Astrocyte (in vitro differentiated cells and primary cell): ENCODE measurements at regions not wholly inside any gene's neighbourhood (a gene's known extent, or its start where the extent isn't known, plus 50 kb on each side); places are given as distances from the start of the nearest gene placed in this dataset.

Experiments used
- EZH2 ChIP-seq: IDR thresholded peaks from 2 replicates; pipeline ENCODE4 v1.6.1; 2012; ENCODE audit warnings: mild to moderate bottlenecking, low read length, inconsistent platforms; ENCODE audit not compliant: insufficient read depth
- TF ChIP-seq, protein P1 (sequence below): IDR thresholded peaks from 2 replicates; pipeline ENCODE4 v1.5.1; 2011; ENCODE audit warnings: low read depth, mild to moderate bottlenecking, inconsistent platforms, low read length, moderate library complexity; ENCODE audit not compliant: insufficient read depth

- TF ChIP-seq, protein P1, sequence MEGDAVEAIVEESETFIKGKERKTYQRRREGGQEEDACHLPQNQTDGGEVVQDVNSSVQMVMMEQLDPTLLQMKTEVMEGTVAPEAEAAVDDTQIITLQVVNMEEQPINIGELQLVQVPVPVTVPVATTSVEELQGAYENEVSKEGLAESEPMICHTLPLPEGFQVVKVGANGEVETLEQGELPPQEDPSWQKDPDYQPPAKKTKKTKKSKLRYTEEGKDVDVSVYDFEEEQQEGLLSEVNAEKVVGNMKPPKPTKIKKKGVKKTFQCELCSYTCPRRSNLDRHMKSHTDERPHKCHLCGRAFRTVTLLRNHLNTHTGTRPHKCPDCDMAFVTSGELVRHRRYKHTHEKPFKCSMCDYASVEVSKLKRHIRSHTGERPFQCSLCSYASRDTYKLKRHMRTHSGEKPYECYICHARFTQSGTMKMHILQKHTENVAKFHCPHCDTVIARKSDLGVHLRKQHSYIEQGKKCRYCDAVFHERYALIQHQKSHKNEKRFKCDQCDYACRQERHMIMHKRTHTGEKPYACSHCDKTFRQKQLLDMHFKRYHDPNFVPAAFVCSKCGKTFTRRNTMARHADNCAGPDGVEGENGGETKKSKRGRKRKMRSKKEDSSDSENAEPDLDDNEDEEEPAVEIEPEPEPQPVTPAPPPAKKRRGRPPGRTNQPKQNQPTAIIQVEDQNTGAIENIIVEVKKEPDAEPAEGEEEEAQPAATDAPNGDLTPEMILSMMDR: no peak
- TF ChIP-seq EZH2: no peak
Measured at GRCh38 chr2:107263628-107264027, 377.7 kb upstream of the ST6GAL2 start.
